HCEC 1CT (cell line): ENCODE measurements at regions not wholly inside any gene's neighbourhood (a gene's known extent, or its start where the extent isn't known, plus 50 kb on each side); places are given as distances from the start of the nearest gene placed in this dataset.
A peak's percentile ranks its signal among the peaks of the same experiment; 100 is the strongest.

Experiments used
- DNase-seq: peaks from one replicate; pipeline ENCODE4 v3.0.0-alpha.2; 2017

DNA sequence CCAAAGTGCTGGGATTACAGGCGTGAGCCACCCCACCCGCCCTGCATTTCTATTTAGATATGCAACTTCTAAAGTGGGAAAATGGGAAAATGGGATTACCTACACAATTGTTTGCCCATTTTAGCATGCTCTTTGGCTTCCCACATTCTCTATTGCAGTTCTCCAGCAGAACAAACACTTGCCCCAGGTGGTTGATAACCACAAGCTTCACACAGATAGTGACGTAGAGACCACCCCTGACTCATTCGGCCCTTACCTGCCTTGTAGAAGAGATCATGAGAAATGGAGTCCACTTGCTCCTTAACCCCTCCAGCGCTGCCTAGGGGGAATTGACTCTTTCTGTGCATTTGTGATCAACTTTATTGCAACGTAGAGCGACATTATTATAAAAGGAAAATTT is 83.2 kb upstream of the RAP2B start:
- no peak for DNase-seq

DNA sequence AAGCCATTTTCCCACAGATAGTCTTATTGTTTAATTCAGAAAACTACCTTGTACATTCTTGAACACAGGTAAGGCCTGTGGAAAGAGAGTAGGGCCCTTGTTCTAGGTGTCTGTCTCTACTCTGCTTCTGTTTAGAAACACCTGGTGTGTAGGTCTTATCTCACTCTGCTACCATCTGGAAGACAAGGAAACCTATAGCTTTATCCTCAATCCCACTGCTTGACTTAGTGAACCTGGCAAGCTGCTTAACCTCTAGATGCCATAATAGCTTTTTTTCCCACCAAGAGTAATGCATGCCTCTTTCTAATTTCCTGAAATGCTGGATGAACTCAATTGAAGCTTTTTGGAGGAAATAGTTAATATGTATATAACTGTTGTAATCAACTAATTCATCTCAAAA is 82.6 kb upstream of the RAP2B start:
- no peak for DNase-seq

DNA sequence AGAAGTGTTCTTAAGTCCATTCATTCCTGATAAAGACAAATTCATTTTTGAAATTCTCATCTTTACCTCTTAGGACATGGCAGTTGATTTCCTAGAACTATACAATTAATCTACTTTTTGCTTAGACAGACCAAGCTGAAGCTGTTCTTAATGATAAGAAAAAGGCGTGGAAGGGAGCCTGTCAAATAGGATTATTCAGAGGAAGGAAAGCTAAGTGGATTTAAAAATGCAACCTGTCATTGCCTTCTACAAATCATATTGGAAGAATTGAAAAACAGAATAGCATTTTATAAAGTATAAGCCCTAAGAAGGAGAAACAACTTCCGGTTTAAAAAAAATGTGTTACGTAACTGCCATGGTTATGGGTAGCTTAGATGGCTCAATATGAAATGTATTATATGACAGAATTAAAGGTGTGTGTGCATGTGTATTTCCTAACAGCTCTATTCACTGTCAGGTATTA is 81.2 kb upstream of the RAP2B start:
- no peak for DNase-seq

DNA sequence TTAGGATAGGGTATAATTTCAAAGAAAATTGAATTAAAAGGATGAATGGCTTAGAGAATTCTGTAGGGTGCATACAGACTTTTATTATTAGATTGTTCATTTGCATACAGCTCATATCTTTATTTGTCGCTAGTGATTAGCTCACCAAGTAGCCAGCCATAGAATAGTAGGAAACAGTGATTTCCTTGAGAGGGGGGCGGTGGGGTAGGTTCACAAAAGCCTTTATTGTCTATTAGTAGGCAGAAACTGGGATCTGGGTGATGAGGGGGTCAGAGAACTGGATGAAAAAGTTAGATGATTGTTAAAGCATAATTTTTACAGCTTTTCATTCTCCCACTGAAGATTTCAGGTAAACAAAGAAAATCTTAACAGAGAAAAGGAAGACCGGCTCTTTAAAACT is 77.6 kb upstream of the RAP2B start:
- DNase-seq = no peak

DNA sequence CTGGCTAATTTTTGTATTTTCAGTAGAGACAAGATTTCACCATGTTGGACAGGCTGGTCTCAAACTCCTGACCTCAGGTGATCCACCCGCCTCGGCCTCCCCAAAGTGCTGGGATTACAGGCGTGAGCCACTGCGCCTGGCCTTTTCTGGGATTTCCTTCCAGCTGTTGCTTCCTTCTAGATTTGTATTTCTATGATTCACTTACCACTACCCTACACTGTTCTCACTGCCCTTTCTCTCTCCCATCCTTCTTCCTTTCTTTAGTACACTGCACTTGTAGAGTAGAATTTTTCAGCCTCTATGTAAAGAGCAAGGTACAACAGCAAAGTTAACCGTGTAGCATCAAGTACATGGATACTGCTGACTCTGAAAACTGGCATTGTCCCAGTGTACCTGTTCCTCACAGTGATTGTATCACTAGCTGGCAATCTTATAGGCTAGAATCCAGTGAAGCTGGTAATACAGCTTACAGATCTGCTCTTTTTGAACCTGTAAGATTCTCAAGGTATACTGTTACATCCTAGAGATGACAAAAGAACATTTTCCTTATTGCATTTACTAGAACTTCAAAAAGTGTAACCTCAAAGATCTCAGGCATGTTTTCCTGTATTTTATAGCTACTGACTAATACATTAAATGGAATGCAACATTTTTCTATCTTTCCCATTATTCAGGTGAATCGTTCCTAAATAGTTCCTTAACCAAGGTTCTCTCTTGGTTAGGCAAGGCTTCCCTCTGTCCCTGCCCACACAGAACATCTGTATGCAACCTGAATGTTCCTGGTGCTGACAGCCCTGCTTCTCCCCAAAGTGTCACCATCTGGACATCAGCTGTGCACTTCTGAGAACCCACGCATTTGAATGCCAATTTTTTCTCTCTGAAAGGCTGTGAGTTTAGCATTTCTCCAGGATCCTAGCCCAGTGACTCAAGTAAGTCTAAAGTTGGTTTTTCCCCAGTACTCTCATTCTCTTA is 74.1 kb upstream of the RAP2B start:
- peak; percentile 54 for DNase-seq

DNA sequence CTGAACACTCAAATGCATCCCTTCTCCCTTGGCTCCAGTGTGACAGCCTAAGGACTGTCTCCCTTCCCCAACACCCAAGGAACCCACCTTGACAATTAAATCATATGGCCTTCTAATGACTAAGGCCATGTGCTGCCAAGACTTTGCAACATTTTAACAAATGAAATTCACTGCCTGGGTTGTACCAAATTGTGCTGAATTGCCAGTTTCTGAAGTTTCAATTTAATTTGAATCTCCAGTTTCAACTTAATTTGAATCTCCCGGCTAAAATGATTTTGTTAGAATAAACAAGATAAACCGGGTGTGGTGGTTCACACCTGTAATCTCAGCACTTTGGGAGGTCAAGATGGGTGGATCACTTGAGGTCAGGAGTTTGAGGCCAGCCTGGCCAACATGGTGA is 72.4 kb upstream of the RAP2B start:
- DNase-seq = no peak

DNA sequence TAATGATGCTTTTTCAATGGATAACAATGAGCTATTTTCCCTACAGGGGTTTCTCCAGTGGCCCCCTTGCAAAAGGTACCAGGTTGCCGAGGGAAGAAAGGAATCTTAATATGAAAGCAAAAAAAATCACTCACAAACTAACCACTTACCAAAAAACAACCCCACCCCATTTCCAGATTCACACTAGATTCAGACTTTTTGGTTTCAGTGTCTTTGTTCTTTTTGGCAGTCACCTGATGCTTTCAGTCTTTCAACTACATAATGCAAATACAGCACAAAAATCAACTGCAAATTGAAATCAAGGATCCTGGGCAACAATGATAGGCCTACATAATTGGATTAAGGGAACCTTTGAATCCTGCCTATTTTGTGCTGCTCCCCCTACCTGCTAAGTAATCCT is 71.1 kb upstream of the RAP2B start:
- DNase-seq = no peak

DNA sequence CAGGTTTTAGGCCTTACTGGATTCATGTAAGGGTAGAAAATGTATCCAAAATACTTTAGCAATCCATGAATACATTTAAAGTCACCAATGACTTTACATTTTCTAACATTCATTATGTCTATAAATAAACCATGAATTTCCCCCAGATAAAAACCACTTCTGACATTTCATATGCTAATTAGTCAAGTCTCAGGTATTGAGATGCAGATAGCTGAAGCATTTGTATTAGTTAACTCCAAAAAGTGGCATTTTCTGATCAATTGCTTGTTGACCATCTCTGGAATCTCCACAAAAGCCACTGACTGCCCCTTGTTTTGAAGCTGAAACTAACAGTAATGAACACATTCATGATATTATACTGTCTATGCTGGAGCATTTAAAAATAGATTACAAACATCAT is 68.4 kb upstream of the RAP2B start:
- DNase-seq = no peak

DNA sequence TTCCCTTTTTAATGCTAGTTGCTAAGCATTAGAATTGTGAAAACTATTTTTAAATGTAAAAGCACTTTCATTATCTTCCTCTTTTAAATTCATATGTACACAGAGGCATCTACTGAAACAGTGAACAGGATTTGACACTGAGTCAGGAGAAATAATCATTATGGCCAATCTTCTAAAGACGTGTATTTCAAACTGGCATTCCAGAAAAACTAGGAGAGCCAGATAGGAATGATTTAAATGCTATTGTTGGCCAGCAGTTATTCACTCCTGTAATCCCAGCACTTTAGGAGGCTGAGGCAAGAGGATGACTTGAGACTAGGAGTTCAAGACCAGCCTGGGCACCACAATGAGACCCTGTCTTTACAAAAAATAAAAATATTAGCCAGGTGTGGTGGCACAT is 67.6 kb upstream of the RAP2B start:
- no peak for DNase-seq

DNA sequence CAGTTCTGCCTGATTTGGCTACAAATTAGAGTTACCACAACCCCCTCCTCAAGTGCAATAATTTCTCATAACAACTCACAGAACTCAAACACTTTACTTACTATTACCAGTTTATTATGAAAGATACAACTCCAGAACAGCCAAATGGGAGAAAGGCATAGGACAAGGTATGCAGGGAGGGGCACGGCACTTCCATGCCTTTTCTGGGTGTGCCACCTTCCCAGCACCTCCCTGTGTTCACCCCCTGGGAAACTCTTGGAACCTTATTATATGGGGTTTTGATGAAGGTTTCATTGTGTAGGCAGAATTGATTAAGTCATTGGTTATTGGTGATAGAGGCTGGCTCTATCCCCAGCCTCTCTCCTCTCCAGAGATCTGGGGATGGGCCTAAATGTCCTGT is 66.6 kb upstream of the RAP2B start:
- no peak for DNase-seq

DNA sequence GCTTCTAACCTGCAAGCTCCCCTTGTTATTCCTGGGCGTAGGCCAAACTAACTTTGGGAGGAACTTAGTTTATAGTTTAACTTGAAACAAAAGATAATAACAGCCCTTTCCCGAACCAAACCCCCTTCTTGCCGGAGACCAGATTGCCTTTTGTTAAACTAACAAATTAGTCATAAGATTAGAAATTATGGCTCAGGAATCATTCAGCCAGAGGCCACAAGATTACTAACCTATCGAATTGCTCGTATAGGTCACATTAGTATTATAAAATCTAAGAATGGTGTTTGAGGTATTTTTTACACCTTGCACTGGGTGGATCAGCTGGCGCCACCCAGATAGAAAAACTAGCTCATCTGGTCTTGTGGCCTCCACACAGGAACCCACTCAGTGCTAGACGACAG is 65.3 kb upstream of the RAP2B start:
- no peak for DNase-seq

DNA sequence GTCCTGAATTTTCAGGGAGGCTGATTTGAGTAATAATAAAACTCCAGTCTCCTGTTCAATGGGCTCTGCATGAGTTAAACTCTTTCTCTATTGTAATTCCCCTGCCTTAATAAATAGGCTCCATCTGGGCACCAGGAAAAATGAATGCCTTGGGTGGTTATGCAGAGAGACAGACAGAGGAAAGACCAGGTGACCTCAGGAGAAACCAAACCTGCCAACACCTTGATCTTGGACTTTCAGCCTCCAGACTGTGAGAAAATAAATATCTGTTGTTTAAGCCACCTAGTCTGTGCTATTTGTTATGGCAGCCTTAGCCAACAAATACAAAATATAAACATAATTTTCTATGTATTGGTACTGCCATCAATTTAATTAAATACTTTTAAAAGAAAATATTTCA is 64.8 kb upstream of the RAP2B start:
- no peak for DNase-seq

DNA sequence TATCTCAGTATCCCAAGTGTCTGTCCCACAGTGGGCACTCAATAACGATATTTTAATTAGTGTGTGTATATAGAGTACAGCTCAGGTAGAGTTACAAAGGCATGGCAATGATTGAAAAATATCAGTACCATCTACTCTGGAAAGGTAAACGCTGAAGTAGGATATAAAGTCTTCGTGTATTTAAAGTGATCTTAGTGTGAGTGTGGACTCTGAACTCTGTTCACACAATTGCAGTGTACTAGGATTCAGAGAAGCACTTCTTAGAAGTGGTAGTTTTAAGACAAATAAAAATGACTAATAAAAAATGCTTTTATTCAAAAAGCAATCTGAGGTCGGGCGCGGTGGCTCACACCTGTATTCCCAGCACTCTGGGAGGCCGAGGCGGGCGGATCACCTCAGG is 62.9 kb upstream of the RAP2B start:
- DNase-seq = no peak

DNA sequence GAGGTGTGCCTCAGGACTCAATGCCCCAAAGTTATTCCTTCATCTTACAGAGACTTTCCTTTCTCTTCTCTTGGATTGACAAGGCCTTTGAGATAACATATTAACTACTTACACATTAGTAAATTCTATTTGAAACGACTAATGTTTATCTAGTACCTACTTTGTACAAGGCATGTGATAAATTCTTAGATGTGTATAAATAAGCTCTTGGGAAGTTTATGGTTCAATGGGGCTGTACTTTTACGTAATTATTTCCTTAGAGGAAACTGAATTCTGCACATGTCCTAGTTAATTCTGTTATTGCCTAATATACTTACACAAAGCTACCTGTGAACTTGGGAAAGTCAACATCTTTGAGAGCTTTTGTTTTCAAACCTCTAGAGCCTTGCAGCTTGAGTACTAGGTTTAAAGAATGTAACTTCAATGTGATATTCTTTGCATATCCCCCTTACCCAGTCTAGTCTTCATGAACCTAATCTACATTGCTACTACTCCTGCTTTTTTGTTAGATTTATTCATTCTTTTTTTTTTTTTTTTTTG is 58.5 kb upstream of the RAP2B start:
- DNase-seq = no peak

DNA sequence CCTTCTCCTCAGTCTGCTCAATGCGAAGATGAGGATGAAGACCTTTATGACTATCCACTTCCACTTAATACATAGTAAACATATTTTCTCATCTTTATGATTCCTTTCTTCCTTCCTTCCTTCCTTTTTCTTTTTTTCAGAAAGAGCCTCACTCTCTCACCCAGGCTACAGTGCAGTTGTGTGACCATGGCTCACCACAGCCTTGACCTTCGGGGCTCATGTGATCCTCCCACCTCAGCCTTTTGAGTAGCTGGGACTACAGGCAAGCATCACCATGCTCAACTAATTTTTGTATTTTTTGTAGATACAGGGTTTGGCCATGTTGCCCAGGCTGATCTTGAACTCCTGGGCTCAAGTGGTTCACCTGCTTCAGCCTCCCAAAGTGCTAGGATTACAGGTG is 52.0 kb upstream of the RAP2B start:
- DNase-seq = no peak

DNA sequence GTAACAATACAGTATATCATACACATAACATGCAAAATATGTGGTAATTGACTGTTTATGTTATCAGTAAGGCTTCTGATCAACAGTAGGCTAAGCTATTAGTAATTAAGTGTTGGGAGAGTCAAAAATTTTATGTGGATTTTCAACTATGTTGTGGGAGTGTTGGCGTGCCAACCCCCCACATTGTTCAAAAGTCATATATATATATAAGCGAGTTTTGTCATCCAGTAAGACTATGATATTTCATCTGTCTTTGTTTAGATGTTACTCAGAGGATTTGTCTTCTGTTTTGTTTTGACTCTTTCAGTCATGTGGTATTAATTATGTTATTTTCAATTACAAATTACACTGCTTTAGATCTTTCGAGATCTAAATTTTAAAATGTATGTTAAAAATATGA is 51.0 kb upstream of the RAP2B start:
- DNase-seq = no peak
